H9 (cell line): ENCODE measurements at regions not wholly inside any gene's neighbourhood (a gene's known extent, or its start where the extent isn't known, plus 50 kb on each side); places are given as distances from the start of the nearest gene placed in this dataset.

Experiments
- DNase-seq: peaks from one replicate; pipeline ENCODE4 v3.0.0-alpha.2; 2017
- H2AFZ ChIP-seq: one replicate; pipeline ENCODE4 v1.6.1; 2013; ENCODE audit warnings: mild to moderate bottlenecking, low read length, control low read depth, moderate library complexity
- H2AK5ac ChIP-seq: 2 replicates; pipeline ENCODE4 v1.6.1; 2013; ENCODE audit warnings: low read length, control low read depth, mixed read lengths; ENCODE audit not compliant: insufficient read length
- H2BK120ac ChIP-seq: one replicate; pipeline ENCODE4 v1.6.1; 2013; ENCODE audit warnings: low read depth, mild to moderate bottlenecking, low read length, control low read depth, inconsistent platforms; ENCODE audit not compliant: poor library complexity, severe bottlenecking
- H2BK12ac ChIP-seq: 2 replicates; pipeline ENCODE4 v1.6.1; 2013; ENCODE audit warnings: low read length, control low read depth, mixed read lengths, low read depth; ENCODE audit not compliant: insufficient read length
- H2BK15ac ChIP-seq: 2 replicates; pipeline ENCODE4 v1.6.1; 2013; ENCODE audit warnings: low read depth, low read length, control low read depth
- H2BK20ac ChIP-seq: one replicate; pipeline ENCODE4 v1.6.1; 2013; ENCODE audit warnings: low read depth, mild to moderate bottlenecking, low read length, control low read depth, inconsistent platforms; ENCODE audit not compliant: poor library complexity, severe bottlenecking
- H2BK5ac ChIP-seq: 2 replicates; pipeline ENCODE4 v1.6.1; 2013; ENCODE audit warnings: low read length, control low read depth, mixed read lengths; ENCODE audit not compliant: insufficient read length
- H3K14ac ChIP-seq: 2 replicates; pipeline ENCODE4 v1.6.1; 2013; ENCODE audit warnings: low read length, control low read depth; ENCODE audit not compliant: insufficient read depth
- H3K18ac ChIP-seq: 2 replicates; pipeline ENCODE4 v1.6.1; 2013; ENCODE audit warnings: low read depth, mild to moderate bottlenecking, mixed read lengths, low read length, control low read depth; ENCODE audit not compliant: insufficient read length
- H3K23ac ChIP-seq: 2 replicates; pipeline ENCODE4 v1.6.1; 2013; ENCODE audit warnings: low read length, control low read depth, mixed read lengths, low read depth; ENCODE audit not compliant: insufficient read length
- H3K23me2 ChIP-seq: 2 replicates; pipeline ENCODE4 v1.6.1; 2013; ENCODE audit warnings: low read depth, mild to moderate bottlenecking, mixed read lengths, low read length, control low read depth; ENCODE audit not compliant: insufficient read length, poor library complexity, severe bottlenecking
- H3K27ac ChIP-seq: 2 replicates; pipeline ENCODE4 v1.5.1; 2013; ENCODE audit warnings: low read length, control low read depth, mixed read lengths, low read depth; ENCODE audit not compliant: insufficient read length
- H3K27me3 ChIP-seq: 2 replicates; pipeline ENCODE4 v1.6.1; 2013; ENCODE audit warnings: low read length, control low read depth, inconsistent platforms; ENCODE audit not compliant: insufficient read depth
- H3K4ac ChIP-seq: 2 replicates; pipeline ENCODE4 v1.6.1; 2013; ENCODE audit warnings: low read depth, mild to moderate bottlenecking, control low read depth, inconsistent platforms, low read length, moderate library complexity
- H3K4me1 ChIP-seq: 2 replicates; pipeline ENCODE4 v1.6.1; 2013; ENCODE audit warnings: low read length, control low read depth, inconsistent platforms; ENCODE audit not compliant: insufficient read depth
- H3K4me2 ChIP-seq: 2 replicates; pipeline ENCODE4 v1.6.1; 2013; ENCODE audit warnings: low read length, control low read depth, mixed read lengths; ENCODE audit not compliant: insufficient read length, insufficient read depth
- H3K56ac ChIP-seq: 2 replicates; pipeline ENCODE4 v1.6.1; 2013; ENCODE audit warnings: low read depth, mild to moderate bottlenecking, mixed read lengths, low read length, control low read depth; ENCODE audit not compliant: insufficient read length
- H3K79me1 ChIP-seq: 2 replicates; pipeline ENCODE4 v1.6.1; 2013; ENCODE audit warnings: low read depth, mild to moderate bottlenecking, moderate library complexity, low read length, control low read depth, inconsistent platforms; ENCODE audit not compliant: insufficient read depth, poor library complexity, severe bottlenecking
- H3K79me2 ChIP-seq: 2 replicates; pipeline ENCODE4 v1.6.1; 2013; ENCODE audit warnings: low read length, control low read depth, inconsistent platforms; ENCODE audit not compliant: insufficient read depth
- H3K9ac ChIP-seq: 2 replicates; pipeline ENCODE4 v1.6.1; 2013; ENCODE audit warnings: low read length, control low read depth, mixed read lengths; ENCODE audit not compliant: insufficient read length; ENCODE audit errors: extremely low read depth
- H3K9me3 ChIP-seq: one replicate; pipeline ENCODE4 v1.6.1; 2013; ENCODE audit warnings: low read depth, low read length, inconsistent platforms; ENCODE audit not compliant: control insufficient read depth
- H3T11ph ChIP-seq: one replicate; pipeline ENCODE4 v1.6.1; 2013; ENCODE audit warnings: mild to moderate bottlenecking, low read length, control low read depth, inconsistent platforms
- H4K20me1 ChIP-seq: one replicate; pipeline ENCODE4 v1.6.1; 2013; ENCODE audit not compliant: control insufficient read depth, insufficient read length, insufficient read depth
- H4K5ac ChIP-seq: 2 replicates; pipeline ENCODE4 v1.6.1; 2013; ENCODE audit warnings: low read depth, mild to moderate bottlenecking, mixed read lengths, low read length, control low read depth; ENCODE audit not compliant: insufficient read length
- H4K8ac ChIP-seq: replicated peaks from 2 replicates; pipeline ENCODE4 v1.6.1; 2013; ENCODE audit warnings: low read length, control low read depth, mixed read lengths, low read depth; ENCODE audit not compliant: insufficient read length
- H4K91ac ChIP-seq: 2 replicates; pipeline ENCODE4 v1.6.1; 2013; ENCODE audit warnings: low read depth, mild to moderate bottlenecking, moderate library complexity, mixed read lengths, low read length, control low read depth; ENCODE audit not compliant: insufficient read length
- H3K27ac Mint-ChIP-seq, 3 experiments: 2 replicates in 2 of 3; 3 replicates in 1 of 3; pipeline ENCODE4 v1.8.0; 2020 to 2021; ENCODE audit warnings: mixed read lengths in 3 of 3, mild to moderate bottlenecking in 1 of 3, moderate library complexity in 1 of 3
- H3K27me3 Mint-ChIP-seq: 2 replicates; pipeline ENCODE4 v1.8.0; 2021; ENCODE audit warnings: low read depth, mild to moderate bottlenecking, moderate library complexity, mixed read lengths
- H3K36me3 Mint-ChIP-seq, 3 experiments: 2 replicates in 2 of 3; 3 replicates in 1 of 3; pipeline ENCODE4 v1.8.0; 2020 to 2021; ENCODE audit warnings: low read depth in 3 of 3, mixed read lengths in 3 of 3; ENCODE audit not compliant: insufficient read depth in 1 of 3
- H3K4me1 Mint-ChIP-seq, 2 experiments: 2 replicates each; pipeline ENCODE4 v1.8.0; 2020; ENCODE audit warnings: mixed read lengths in 2 of 2
- H3K4me3 Mint-ChIP-seq, 2 experiments: 2 replicates in 1 of 2; 3 replicates in 1 of 2; pipeline ENCODE4 v1.8.0; 2020 to 2021; ENCODE audit warnings: mild to moderate bottlenecking in 2 of 2, mixed read lengths in 2 of 2, moderate library complexity in 1 of 2
- H3K9me3 Mint-ChIP-seq, 2 experiments: 2 replicates in 1 of 2; 3 replicates in 1 of 2; pipeline ENCODE4 v1.8.0; 2020; ENCODE audit warnings: mild to moderate bottlenecking in 2 of 2, mixed read lengths in 2 of 2, moderate library complexity in 1 of 2
- WGBS: extraction: QIAGEN DNeasy Blood & Tissue Kit; methylation state at CpG from one replicate; pipeline ENCODE4 v1.1.7; 2013; ENCODE audit warnings: missing lambda C conversion rate, low lambda C conversion rate, mixed read lengths; ENCODE audit not compliant: insufficient read length; ENCODE audit errors: extremely low coverage; 5-methylcytosine and 5-hydroxymethylcytosine counted together
- TF ChIP-seq, protein P1 (sequence below): fragments of 200-600 bp; sonication (generic); conservative IDR thresholded peaks from 3 replicates; pipeline ENCODE4 v1.8.0; 2021; ENCODE audit warnings: antibody characterized with exemption, mild to moderate bottlenecking

DNA sequence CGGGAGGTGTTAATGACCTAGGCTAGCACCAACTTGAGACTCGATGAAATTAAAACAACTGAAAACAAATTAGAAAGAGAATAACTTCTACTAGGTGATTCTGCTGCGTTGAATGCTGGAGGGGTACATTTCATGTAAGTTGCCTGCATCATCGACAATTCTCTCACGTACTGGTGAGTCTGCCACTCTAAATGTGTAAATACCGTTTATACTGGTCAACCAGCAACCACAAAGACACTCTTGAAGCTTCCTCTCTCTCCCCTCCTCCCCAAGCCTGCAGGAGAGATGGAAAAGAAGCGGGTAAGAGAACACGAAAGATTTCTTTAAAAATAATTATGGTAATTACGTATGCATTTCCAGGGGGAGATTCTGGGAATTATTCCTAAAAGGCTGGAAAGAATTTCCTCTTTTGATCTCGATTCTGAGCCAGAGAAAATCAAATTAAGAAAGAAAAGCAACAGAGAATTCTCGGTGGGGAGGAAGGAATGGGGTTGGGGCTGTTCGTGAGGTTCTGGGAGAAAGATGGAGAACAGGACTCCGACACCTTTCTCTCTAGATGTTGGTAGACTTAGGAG, 68.6 kb upstream of the MRTFB start:
- Histone ChIP-seq H2BK120ac (no peak overlapping the region), H3K56ac (no peak overlapping the region), H3K23ac (no peak overlapping the region), H4K5ac (no peak overlapping the region), H2AK5ac (no peak overlapping the region), H2BK20ac (no peak overlapping the region), H3K9me3 (no peaks in the 10 kb centered on the region), H3K14ac (no peak overlapping the region), H3K4ac (no peak overlapping the region), H3K4me2 (peak overlapping the region; percentile 62), H4K20me1 (no peaks in the 10 kb centered on the region), H3K23me2 (no peaks in the 10 kb centered on the region), H3K27me3 (no peaks in the 10 kb centered on the region), H3K18ac (peak overlapping the region; percentile 18), H2AFZ (peak overlapping the region; percentile 48), H3K27ac (no peak overlapping the region), H2BK5ac (no peak overlapping the region), H3T11ph (no peak overlapping the region), H2BK15ac (no peak overlapping the region), H4K91ac (no peak overlapping the region), H3K79me1 (no peaks in the 10 kb centered on the region), H4K8ac (no peak overlapping the region), H2BK12ac (no peak overlapping the region), H3K9ac (no peak overlapping the region), H3K79me2 (no peaks in the 10 kb centered on the region), H3K4me1 (no peaks in the 10 kb centered on the region; the same call in 1 of the 2 replicates)
- Mint-ChIP-seq H3K4me3 (peak overlapping the region; percentile 45 to 72; a peak in 4 of 5 replicates), H3K36me3 (no peaks in the 10 kb centered on the region; a peak in 1 of 7 replicates), H3K9me3 (no peaks in the 10 kb centered on the region), H3K27ac (peak overlapping the region in 2 of 3 experiments; percentile 6 to 38; a peak in 1 of 7 replicates), H3K27me3 (no peaks in the 10 kb centered on the region; the same call in 1 of the 2 replicates), H3K4me1 (peaks cover 16 to 28% of the 10 kb centered on the region in 2 experiments)
- TF ChIP-seq, protein P1, sequence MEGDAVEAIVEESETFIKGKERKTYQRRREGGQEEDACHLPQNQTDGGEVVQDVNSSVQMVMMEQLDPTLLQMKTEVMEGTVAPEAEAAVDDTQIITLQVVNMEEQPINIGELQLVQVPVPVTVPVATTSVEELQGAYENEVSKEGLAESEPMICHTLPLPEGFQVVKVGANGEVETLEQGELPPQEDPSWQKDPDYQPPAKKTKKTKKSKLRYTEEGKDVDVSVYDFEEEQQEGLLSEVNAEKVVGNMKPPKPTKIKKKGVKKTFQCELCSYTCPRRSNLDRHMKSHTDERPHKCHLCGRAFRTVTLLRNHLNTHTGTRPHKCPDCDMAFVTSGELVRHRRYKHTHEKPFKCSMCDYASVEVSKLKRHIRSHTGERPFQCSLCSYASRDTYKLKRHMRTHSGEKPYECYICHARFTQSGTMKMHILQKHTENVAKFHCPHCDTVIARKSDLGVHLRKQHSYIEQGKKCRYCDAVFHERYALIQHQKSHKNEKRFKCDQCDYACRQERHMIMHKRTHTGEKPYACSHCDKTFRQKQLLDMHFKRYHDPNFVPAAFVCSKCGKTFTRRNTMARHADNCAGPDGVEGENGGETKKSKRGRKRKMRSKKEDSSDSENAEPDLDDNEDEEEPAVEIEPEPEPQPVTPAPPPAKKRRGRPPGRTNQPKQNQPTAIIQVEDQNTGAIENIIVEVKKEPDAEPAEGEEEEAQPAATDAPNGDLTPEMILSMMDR, result no peak
- WGBS, result no CpG with 5 or more reads among the region's 13 CpGs
- no peak for DNase-seq
